ENCODE measurements at regions not wholly inside any gene's neighbourhood (a gene's known extent, or its start where the extent isn't known, plus 50 kb on each side); places are given as distances from the start of the nearest gene placed in this dataset.

DNA sequence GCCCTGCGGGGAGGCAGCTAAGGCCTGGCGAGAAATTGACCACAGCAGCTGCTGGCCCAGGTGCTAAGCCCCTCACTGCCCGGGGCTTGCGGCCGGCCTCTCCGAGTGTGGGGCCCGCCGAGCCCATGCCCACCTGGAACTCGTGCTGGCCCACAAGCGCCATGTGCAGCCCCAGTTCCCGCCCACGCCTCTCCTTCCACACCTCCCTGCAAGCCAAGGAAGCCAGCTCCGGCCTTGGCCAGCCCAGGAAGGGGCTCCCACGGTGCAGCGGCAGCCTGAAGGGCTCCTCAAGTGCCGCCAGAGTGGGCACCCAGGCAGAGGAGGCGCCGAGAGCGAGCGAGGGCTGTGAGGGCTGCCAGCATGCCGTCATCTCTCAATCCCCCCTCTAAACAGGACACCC lies 304.6 kb upstream of the FAM98A start (continued):
- TF ChIP-seq, protein P1, sequence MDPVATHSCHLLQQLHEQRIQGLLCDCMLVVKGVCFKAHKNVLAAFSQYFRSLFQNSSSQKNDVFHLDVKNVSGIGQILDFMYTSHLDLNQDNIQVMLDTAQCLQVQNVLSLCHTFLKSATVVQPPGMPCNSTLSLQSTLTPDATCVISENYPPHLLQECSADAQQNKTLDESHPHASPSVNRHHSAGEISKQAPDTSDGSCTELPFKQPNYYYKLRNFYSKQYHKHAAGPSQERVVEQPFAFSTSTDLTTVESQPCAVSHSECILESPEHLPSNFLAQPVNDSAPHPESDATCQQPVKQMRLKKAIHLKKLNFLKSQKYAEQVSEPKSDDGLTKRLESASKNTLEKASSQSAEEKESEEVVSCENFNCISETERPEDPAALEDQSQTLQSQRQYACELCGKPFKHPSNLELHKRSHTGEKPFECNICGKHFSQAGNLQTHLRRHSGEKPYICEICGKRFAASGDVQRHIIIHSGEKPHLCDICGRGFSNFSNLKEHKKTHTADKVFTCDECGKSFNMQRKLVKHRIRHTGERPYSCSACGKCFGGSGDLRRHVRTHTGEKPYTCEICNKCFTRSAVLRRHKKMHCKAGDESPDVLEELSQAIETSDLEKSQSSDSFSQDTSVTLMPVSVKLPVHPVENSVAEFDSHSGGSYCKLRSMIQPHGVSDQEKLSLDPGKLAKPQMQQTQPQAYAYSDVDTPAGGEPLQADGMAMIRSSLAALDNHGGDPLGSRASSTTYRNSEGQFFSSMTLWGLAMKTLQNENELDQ (tag by site-specific recombination; IDR thresholded peaks at IDR 0.05; ENCODE audit: low read depth): no peak
- TF ChIP-seq ZNF48 (tag by site-specific recombination; IDR thresholded peaks at IDR 0.05) (no peak), ZNF140 (tag by site-specific recombination; IDR thresholded peaks at IDR 0.05) (no peak), ZNF785 (tag by site-specific recombination; IDR thresholded peaks at IDR 0.05) (no peak), ZIC2 (tag by site-specific recombination; IDR thresholded peaks at IDR 0.05) (no peak), ZBTB44 (tag by site-specific recombination; IDR thresholded peaks at IDR 0.05) (no peak)

GRCh38 chr2:33903215-33903614 lies 304.1 kb upstream of the FAM98A start:
- no peaks in the 10 kb centered on the region for H3K36me3 ChIP-seq (ENCODE audit: control insufficient read depth in 2 of 2, insufficient read depth in 1 of 2, low read length in 2 of 2)
- no peak overlapping the region for H3K27ac ChIP-seq (ENCODE audit: extremely low read depth, low read depth, low read length)
- H3K4me3 ChIP-seq (ENCODE audit: low read depth, low read length): no peak overlapping the region
- H3K4me1 ChIP-seq (ENCODE audit: control insufficient read depth, insufficient read depth, low read length): no peaks in the 10 kb centered on the region
- ChIA-PET CTCF (no interaction called here), POLR2A (no interaction called here)
- H3K9me3 ChIP-seq (ENCODE audit: control insufficient read depth, insufficient read depth, low read depth, low read length): no peaks in the 10 kb centered on the region
- TF ChIP-seq BCL11B (tag by site-specific recombination; IDR thresholded peaks at IDR 0.05; ENCODE audit: low read depth) (no peak), MZF1 (tag by site-specific recombination; IDR thresholded peaks at IDR 0.05; ENCODE audit: borderline replicate concordance) (no peak), ZNF513 (tag by site-specific recombination; IDR thresholded peaks at IDR 0.05) (no peak), ZNF157 (tag by site-specific recombination; IDR thresholded peaks at IDR 0.05) (no peak), ZNF571 (tag by site-specific recombination; IDR thresholded peaks at IDR 0.05) (no peak), ZNF530 (tag by site-specific recombination; IDR thresholded peaks at IDR 0.05; ENCODE audit: low read depth) (no peak), ZNF48 (tag by site-specific recombination; IDR thresholded peaks at IDR 0.05) (no peak), ZNF391 (tag by site-specific recombination; IDR thresholded peaks at IDR 0.05; ENCODE audit: borderline replicate concordance, low read depth) (no peak), ZNF549 (tag by site-specific recombination; IDR thresholded peaks at IDR 0.05) (no peak), HOXA7 (CRISPR knock-in tag; IDR thresholded peaks at IDR 0.05; ENCODE audit: borderline replicate concordance) (no peak), ZSCAN30 (tag by site-specific recombination; IDR thresholded peaks at IDR 0.05) (no peak), ZNF692 (tag by site-specific recombination; IDR thresholded peaks at IDR 0.05) (no peak), ZNF792 (tag by site-specific recombination; IDR thresholded peaks at IDR 0.05) (no peak), AEBP2 (tag by site-specific recombination; IDR thresholded peaks at IDR 0.05; ENCODE audit: borderline replicate concordance) (no peak), ZNF843 (tag by site-specific recombination; IDR thresholded peaks at IDR 0.05) (no peak), ZNF610 (tag by site-specific recombination; IDR thresholded peaks at IDR 0.05; ENCODE audit: borderline replicate concordance) (no peak), YY2 (tag by site-specific recombination; IDR thresholded peaks at IDR 0.05) (no peak)
- TF ChIP-seq, protein P2, sequence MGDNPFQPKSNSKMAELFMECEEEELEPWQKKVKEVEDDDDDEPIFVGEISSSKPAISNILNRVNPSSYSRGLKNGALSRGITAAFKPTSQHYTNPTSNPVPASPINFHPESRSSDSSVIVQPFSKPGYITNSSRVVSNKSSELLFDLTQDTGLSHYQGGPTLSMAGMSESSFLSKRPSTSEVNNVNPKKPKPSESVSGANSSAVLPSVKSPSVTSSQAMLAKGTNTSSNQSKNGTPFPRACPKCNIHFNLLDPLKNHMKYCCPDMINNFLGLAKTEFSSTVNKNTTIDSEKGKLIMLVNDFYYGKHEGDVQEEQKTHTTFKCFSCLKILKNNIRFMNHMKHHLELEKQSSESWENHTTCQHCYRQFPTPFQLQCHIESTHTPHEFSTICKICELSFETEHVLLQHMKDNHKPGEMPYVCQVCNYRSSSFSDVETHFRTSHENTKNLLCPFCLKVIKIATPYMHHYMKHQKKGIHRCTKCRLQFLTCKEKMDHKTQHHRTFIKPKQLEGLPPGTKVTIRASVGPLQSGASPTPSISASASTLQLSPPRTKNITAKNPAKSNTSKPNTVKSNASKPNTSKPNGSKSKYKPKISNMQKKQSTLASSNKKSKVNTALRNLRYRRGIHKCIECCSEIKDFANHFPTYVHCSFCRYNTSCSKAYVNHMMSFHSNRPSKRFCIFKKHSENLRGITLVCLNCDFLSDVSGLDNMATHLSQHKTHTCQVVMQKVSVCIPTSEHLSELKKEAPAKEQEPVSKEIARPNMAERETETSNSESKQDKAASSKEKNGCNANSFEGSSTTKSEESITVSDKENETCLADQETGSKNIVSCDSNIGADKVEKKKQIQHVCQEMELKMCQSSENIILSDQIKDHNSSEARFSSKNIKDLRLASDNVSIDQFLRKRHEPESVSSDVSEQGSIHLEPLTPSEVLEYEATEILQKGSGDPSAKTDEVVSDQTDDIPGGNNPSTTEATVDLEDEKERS (tag by site-specific recombination; IDR thresholded peaks at IDR 0.05): no peak

Data from HEK293 (cell line).